ENCODE measurements at regions not wholly inside any gene's neighbourhood (a gene's known extent, or its start where the extent isn't known, plus 50 kb on each side); places are given as distances from the start of the nearest gene placed in this dataset.

DNA sequence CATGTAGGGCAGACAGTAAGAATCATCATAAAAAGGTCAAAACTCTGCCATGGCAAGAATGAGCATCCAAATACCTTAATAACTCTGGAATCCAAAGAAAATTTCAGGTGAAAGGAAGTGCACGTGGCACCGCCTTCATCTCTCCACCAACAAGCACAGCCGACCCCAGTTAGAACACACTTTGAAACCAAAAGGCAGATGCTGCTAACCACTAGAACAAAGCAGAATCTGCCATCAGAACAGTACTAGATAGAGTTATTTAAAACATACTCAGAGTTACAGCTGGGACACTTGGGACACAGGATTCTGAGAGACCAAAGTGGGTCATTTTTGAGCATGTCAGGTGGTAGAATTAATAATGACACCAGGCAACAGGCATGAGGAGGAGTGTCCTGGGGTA is 106.7 kb upstream of the SOD1 start:
- DNase-seq (ENCODE audit: low read depth, low spot score) (no peak), ATAC-seq (no peak)
- intact Hi-C loops (cut with micrococcal nuclease; ENCODE audit: unreplicated experiment), result no loop called here
- Histone ChIP-seq H3K4me1 (ENCODE audit: control insufficient read depth, insufficient read depth, low read length) (no peaks in the 10 kb centered on the region; the same call in 1 of the 2 replicates), H3K36me3 (ENCODE audit: control insufficient read depth, insufficient read depth, low read length) (no peaks in the 10 kb centered on the region), H3K27me3 (ENCODE audit: control insufficient read depth, insufficient read depth, low read length) (no peaks in the 10 kb centered on the region; the same call in 1 of the 2 replicates), H3K9me3 (ENCODE audit: control insufficient read depth, insufficient read depth, low read depth, low read length) (no peaks in the 10 kb centered on the region), H3K4me3 (ENCODE audit: low read depth in 2 of 2, low read length in 2 of 2) (no peak overlapping the region), H3K27ac (ENCODE audit: low read length) (no peak overlapping the region)
- ChIA-PET POLR2A (no interaction called here), CTCF (no interaction called here)
- in situ Hi-C loops (cut with HindIII; ENCODE audit: low pct_unique_long_range_greater_than_20kb, low sequenced_read_pairs), result no loop called here
- TF ChIP-seq POLR2AphosphoS5 (IDR thresholded peaks at IDR 0.05; ENCODE audit: low read depth, low read length), result no peak
- TF ChIP-seq, protein P1, sequence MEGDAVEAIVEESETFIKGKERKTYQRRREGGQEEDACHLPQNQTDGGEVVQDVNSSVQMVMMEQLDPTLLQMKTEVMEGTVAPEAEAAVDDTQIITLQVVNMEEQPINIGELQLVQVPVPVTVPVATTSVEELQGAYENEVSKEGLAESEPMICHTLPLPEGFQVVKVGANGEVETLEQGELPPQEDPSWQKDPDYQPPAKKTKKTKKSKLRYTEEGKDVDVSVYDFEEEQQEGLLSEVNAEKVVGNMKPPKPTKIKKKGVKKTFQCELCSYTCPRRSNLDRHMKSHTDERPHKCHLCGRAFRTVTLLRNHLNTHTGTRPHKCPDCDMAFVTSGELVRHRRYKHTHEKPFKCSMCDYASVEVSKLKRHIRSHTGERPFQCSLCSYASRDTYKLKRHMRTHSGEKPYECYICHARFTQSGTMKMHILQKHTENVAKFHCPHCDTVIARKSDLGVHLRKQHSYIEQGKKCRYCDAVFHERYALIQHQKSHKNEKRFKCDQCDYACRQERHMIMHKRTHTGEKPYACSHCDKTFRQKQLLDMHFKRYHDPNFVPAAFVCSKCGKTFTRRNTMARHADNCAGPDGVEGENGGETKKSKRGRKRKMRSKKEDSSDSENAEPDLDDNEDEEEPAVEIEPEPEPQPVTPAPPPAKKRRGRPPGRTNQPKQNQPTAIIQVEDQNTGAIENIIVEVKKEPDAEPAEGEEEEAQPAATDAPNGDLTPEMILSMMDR (IDR thresholded peaks at IDR 0.05), result no peak
- TF ChIP-seq, protein P2, sequence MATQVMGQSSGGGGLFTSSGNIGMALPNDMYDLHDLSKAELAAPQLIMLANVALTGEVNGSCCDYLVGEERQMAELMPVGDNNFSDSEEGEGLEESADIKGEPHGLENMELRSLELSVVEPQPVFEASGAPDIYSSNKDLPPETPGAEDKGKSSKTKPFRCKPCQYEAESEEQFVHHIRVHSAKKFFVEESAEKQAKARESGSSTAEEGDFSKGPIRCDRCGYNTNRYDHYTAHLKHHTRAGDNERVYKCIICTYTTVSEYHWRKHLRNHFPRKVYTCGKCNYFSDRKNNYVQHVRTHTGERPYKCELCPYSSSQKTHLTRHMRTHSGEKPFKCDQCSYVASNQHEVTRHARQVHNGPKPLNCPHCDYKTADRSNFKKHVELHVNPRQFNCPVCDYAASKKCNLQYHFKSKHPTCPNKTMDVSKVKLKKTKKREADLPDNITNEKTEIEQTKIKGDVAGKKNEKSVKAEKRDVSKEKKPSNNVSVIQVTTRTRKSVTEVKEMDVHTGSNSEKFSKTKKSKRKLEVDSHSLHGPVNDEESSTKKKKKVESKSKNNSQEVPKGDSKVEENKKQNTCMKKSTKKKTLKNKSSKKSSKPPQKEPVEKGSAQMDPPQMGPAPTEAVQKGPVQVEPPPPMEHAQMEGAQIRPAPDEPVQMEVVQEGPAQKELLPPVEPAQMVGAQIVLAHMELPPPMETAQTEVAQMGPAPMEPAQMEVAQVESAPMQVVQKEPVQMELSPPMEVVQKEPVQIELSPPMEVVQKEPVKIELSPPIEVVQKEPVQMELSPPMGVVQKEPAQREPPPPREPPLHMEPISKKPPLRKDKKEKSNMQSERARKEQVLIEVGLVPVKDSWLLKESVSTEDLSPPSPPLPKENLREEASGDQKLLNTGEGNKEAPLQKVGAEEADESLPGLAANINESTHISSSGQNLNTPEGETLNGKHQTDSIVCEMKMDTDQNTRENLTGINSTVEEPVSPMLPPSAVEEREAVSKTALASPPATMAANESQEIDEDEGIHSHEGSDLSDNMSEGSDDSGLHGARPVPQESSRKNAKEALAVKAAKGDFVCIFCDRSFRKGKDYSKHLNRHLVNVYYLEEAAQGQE (IDR thresholded peaks at IDR 0.05; ENCODE audit: insufficient read depth in 1 of 2, low read depth in 2 of 2, low read length in 1 of 2), result no peak
- no peak for TF ChIP-seq SIN3A (IDR thresholded peaks at IDR 0.05; ENCODE audit: borderline replicate concordance, insufficient read depth, low read depth, low read length)
- TF ChIP-seq TCF7L2 (IDR thresholded peaks at IDR 0.05; ENCODE audit: low read depth, low read length), result no peak
- BruUV-seq (replicated peaks), result no TSS peak

DNA sequence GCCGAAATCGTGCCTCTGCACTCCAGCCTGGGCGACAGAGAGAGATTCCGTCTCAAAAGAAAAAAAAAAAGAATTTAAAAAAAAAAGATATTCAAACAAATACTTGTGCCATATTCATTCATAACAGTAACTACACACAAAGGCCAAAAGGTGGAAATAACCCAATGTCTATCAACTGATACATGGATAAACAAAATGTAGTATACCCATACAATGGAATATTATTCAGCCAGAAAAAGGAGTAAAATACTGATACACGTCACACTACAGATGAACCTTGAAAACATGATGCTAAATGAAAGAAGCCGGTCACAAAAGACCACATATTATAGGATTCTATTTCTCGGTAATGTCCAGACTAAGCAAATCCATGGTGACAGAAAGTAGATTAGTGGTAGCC is 109.4 kb upstream of the SOD1 start:
- BruUV-seq (replicated peaks), result no TSS peak
- H3K27ac ChIP-seq (ENCODE audit: low read length), result no peak overlapping the region
- in situ Hi-C loops (cut with HindIII; ENCODE audit: low pct_unique_long_range_greater_than_20kb, low sequenced_read_pairs), result no loop called here
- ChIA-PET POLR2A (no interaction called here), CTCF (no interaction called here)
- intact Hi-C loops (cut with micrococcal nuclease; ENCODE audit: unreplicated experiment), result no loop called here
- H3K36me3 ChIP-seq (ENCODE audit: control insufficient read depth, insufficient read depth, low read length), result no peaks in the 10 kb centered on the region
- H3K4me3 ChIP-seq (ENCODE audit: low read depth in 2 of 2, low read length in 2 of 2), result no peak overlapping the region
- no peak for TF ChIP-seq SIN3A (IDR thresholded peaks at IDR 0.05; ENCODE audit: borderline replicate concordance, insufficient read depth, low read depth, low read length)
- TF ChIP-seq POLR2AphosphoS5 (IDR thresholded peaks at IDR 0.05; ENCODE audit: low read depth, low read length), result no peak
- TF ChIP-seq, protein P2 (IDR thresholded peaks at IDR 0.05; ENCODE audit: insufficient read depth in 1 of 2, low read depth in 2 of 2, low read length in 1 of 2), result no peak
- no peak for TF ChIP-seq TCF7L2 (IDR thresholded peaks at IDR 0.05; ENCODE audit: low read depth, low read length)
- TF ChIP-seq, protein P1 (IDR thresholded peaks at IDR 0.05), result no peak
- H3K27me3 ChIP-seq (ENCODE audit: control insufficient read depth, insufficient read depth, low read length), result no peaks in the 10 kb centered on the region
- H3K9me3 ChIP-seq (ENCODE audit: control insufficient read depth, insufficient read depth, low read depth, low read length), result no peaks in the 10 kb centered on the region
- DNase-seq (ENCODE audit: low read depth, low spot score) (no peak), ATAC-seq (no peak)
- no peaks in the 10 kb centered on the region; the same call in 1 of the 2 replicates for H3K4me1 ChIP-seq (ENCODE audit: control insufficient read depth, insufficient read depth, low read length)
